LNCaP clone FGC (cell line): ENCODE measurements at regions not wholly inside any gene's neighbourhood (a gene's known extent, or its start where the extent isn't known, plus 50 kb on each side); places are given as distances from the start of the nearest gene placed in this dataset.

Experiments
- DNase-seq: peaks from one replicate; pipeline ENCODE4 v3.0.0-alpha.2; 2011; ENCODE audit warnings: low read depth
- H3K4me3 ChIP-seq: 2 replicates; pipeline ENCODE4 v1.5.1; 2011; ENCODE audit warnings: mild to moderate bottlenecking, low read depth, low read length, control low read depth
- TF ChIP-seq, protein P1 (sequence below): IDR thresholded peaks from 2 replicates; pipeline ENCODE4 v1.5.1; 2012; ENCODE audit warnings: mild to moderate bottlenecking; ENCODE audit not compliant: control insufficient read depth, insufficient read depth; ENCODE audit errors: extremely low read depth

DNA sequence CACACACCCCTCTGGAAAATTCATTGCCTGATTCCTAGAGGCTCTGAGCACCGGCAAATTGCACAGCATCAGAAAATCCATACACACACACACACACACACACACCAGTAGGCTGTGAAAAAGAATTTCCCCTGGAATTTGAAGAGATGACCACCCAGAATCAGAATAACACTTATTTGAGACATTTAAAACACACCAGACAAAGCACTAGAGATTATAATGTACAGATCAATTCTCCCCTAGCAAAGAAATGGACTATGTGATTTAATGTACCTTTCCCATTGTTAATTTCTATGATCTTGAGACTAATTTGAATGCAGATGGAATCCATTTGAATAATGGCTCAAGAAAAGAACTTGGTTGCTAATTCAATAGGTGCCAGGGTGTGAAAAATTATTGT lies 399.3 kb downstream of the HNRNPD start:
- no peak for DNase-seq
- TF ChIP-seq, protein P1, sequence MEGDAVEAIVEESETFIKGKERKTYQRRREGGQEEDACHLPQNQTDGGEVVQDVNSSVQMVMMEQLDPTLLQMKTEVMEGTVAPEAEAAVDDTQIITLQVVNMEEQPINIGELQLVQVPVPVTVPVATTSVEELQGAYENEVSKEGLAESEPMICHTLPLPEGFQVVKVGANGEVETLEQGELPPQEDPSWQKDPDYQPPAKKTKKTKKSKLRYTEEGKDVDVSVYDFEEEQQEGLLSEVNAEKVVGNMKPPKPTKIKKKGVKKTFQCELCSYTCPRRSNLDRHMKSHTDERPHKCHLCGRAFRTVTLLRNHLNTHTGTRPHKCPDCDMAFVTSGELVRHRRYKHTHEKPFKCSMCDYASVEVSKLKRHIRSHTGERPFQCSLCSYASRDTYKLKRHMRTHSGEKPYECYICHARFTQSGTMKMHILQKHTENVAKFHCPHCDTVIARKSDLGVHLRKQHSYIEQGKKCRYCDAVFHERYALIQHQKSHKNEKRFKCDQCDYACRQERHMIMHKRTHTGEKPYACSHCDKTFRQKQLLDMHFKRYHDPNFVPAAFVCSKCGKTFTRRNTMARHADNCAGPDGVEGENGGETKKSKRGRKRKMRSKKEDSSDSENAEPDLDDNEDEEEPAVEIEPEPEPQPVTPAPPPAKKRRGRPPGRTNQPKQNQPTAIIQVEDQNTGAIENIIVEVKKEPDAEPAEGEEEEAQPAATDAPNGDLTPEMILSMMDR, result no peak
- no peak overlapping the region for H3K4me3 ChIP-seq

DNA sequence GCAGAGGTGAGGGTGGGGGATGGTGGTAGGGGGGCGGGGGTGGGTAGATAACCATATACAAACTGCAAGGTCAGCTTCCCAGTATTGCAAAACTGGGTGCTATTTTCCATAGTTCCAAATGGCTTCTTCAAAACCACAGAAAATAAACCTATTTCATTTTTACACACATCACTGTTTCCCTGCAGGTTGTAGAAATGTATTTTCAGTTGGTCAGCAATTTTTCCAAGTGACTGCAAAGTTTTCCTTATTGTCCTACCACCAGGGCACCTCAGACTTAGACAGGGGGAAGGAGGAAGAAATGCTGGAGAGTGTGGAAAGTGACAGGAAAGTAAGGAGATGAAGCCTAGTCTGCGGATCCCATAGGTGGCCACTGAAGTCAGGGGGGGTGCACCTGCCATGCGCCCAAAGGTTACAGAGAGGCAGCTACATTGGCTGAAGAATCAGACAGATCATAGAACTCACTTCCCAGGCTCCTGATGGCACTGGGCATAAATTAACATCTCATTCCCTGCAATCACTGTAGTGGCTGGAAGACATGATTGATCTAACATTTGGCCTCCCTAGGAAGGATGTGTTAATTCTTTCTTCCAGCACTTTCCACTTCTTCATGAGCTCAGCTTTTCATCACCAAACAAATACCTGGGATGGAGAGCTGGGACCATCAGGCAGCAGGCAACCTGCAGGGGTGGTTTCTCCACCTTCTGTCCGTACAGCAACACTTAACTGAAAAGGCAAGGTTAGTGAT lies 402.0 kb downstream of the HNRNPD start:
- TF ChIP-seq, protein P1, result no peak
- no peak overlapping the region for H3K4me3 ChIP-seq
- DNase-seq, result no peak

DNA sequence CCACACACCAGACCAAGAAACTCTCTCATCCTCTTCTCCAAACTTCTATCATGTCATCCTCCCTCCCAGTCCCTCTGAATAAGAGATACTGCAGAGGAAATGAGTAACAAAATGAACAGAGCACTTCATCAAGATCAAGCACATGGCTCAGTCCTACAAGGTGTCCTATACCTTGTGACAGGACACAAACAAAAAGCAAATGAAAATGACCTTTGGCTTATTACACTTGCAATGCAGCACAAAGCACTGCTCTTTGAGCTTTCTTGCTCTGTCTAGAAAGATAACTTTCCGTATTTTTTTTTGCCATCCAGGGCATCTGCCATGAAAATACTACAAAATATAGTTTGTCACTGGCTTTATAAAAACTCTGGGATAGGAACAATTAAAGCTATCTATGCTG lies 402.7 kb downstream of the HNRNPD start:
- H3K4me3 ChIP-seq, result no peak overlapping the region
- no peak for DNase-seq
- TF ChIP-seq, protein P1, result no peak

DNA sequence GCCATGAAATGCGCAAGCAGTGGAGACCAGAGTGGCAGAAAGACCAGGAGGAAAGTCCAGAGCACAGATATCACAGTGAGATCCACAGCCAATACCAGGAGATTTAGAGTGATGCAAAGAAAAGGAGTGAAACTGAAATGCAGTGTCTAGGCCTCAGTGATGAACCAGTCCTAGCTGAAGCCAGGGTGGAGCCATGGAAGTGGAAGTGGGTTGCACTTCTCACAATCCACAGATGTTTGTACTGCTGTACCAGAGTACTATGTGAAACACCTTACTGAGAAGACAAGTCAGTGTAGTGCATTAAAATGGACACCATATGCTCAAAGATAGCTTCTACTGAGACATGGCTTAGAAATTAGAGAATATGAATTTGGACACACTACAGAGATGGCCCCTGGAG lies 403.3 kb downstream of the HNRNPD start:
- H3K4me3 ChIP-seq, result no peak overlapping the region
- TF ChIP-seq, protein P1, result no peak
- no peak for DNase-seq

DNA sequence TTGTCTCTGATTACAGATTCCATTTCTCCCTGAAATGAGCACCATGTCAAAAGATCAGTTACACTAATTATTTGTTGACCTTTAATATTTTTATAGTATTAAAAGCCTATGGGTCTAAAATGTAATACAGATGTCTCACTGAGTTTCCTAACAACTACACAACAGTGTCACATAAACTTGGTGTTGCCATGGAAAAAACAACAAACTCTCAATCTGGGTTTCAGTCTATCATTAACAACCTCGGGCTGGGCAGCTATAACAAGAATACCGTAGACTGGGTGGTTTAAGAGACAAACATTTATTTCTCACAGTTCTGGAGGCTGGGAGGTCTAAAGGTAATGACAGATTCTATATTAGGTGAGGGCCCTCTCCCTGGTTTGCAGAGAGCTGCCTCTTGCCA lies 407.1 kb downstream of the HNRNPD start:
- no peak overlapping the region for H3K4me3 ChIP-seq
- DNase-seq, result no peak
- TF ChIP-seq, protein P1, result no peak

DNA sequence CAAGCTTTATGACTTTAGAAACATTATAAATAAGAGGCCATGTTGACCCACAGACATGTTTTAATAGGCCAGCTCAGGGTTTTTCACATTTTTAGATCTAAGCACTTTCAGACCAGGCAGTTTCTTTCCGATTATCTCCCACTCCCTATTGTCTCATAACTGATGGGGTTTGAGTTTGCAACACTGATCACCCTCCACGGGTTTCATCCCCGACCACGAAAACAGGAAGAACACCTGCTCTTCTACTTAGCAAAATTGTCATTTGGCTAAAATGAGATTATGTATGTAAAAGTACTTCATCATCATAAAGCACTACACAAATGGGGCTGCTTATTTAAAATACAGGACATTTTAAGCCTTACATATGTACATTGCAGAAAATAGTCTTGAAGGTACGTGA lies 407.9 kb downstream of the HNRNPD start:
- TF ChIP-seq, protein P1, result no peak
- no peak overlapping the region for H3K4me3 ChIP-seq

DNA sequence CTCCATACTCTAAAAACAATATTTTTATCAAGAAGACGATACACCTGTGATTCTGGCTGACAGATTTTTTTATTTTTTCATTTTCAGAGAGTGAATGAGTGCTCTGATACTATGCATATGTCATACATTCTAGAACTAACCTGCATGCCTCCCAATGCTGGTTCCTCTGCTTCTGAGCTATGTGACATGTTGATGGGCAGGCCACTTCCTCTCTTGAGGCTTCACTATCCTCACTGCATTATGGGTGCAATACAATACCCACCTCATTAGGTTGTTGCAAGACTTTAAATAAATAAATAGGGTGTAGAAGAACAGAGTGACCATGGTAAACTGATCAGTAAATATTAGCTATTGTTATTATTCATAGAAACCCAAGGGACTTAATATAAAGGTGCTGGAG lies 408.3 kb downstream of the HNRNPD start:
- DNase-seq, result no peak

More for the DNA sequence above, 407.9 kb downstream of the HNRNPD start:
- no peak for DNase-seq

More for the DNA sequence above, 408.3 kb downstream of the HNRNPD start:
- H3K4me3 ChIP-seq, result no peak overlapping the region
- TF ChIP-seq, protein P1, result no peak
